ENCODE measurements at regions not wholly inside any gene's neighbourhood (a gene's known extent, or its start where the extent isn't known, plus 50 kb on each side); places are given as distances from the start of the nearest gene placed in this dataset.

GRCh38 chr15:93565201-93565600 lies 476.2 kb upstream of the RGMA start:
- Mint-ChIP-seq H3K9me3 (ENCODE audit: low read depth, unreplicated experiment) (peaks cover 7% of the 10 kb centered on the region), H3K27ac (ENCODE audit: unreplicated experiment) (no peak overlapping the region), H3K27me3 (ENCODE audit: unreplicated experiment) (peaks cover 16% of the 10 kb centered on the region), H3K4me3 (ENCODE audit: low read depth, unreplicated experiment) (no peak overlapping the region), H3K4me1 (ENCODE audit: low read depth, unreplicated experiment) (no peaks in the 10 kb centered on the region), H3K36me3 (ENCODE audit: insufficient read depth, unreplicated experiment) (no peaks in the 10 kb centered on the region)
- CTCF ChIA-PET, result no interaction called here
- no peak for DNase-seq
- intact Hi-C loops (cut with micrococcal nuclease; ENCODE audit: unreplicated experiment), result no loop called here
- TF ChIP-seq, protein P1, sequence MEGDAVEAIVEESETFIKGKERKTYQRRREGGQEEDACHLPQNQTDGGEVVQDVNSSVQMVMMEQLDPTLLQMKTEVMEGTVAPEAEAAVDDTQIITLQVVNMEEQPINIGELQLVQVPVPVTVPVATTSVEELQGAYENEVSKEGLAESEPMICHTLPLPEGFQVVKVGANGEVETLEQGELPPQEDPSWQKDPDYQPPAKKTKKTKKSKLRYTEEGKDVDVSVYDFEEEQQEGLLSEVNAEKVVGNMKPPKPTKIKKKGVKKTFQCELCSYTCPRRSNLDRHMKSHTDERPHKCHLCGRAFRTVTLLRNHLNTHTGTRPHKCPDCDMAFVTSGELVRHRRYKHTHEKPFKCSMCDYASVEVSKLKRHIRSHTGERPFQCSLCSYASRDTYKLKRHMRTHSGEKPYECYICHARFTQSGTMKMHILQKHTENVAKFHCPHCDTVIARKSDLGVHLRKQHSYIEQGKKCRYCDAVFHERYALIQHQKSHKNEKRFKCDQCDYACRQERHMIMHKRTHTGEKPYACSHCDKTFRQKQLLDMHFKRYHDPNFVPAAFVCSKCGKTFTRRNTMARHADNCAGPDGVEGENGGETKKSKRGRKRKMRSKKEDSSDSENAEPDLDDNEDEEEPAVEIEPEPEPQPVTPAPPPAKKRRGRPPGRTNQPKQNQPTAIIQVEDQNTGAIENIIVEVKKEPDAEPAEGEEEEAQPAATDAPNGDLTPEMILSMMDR (IDR thresholded peaks at IDR 0.05; ENCODE audit: unreplicated experiment), result no peak
- no TSS peak for BruUV-seq (replicated peaks)

DNA sequence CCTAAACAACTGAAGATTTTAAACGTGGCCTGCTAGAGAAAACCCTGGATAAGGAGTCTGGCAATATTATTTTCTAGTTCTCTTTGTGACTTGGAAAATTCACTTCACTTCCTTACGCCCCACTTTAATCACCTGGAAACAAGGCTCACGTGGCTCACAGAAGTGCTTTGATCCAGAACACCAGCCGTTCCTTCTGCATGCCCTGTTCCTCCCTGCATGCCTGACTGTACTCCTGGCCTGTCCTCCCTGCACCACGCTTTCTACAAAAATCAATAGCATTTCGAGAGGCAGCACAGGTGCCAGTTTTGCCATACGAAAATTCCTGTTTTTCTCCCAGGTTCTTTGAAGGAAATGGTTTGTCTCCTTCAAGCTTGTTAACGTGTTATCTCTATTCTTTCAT lies 474.2 kb upstream of the RGMA start:
- H3K27me3 Mint-ChIP-seq (ENCODE audit: unreplicated experiment), result peaks cover 16% of the 10 kb centered on the region
- no TSS peak for BruUV-seq (replicated peaks)
- TF ChIP-seq, protein P1 (IDR thresholded peaks at IDR 0.05; ENCODE audit: unreplicated experiment), result no peak
- H3K9me3 Mint-ChIP-seq (ENCODE audit: low read depth, unreplicated experiment), result peaks cover 9% of the 10 kb centered on the region
- CTCF ChIA-PET, result no interaction called here
- H3K36me3 Mint-ChIP-seq (ENCODE audit: insufficient read depth, unreplicated experiment), result no peaks in the 10 kb centered on the region
- H3K27ac Mint-ChIP-seq (ENCODE audit: unreplicated experiment), result no peak overlapping the region
- H3K4me3 Mint-ChIP-seq (ENCODE audit: low read depth, unreplicated experiment), result no peak overlapping the region
- no peaks in the 10 kb centered on the region for H3K4me1 Mint-ChIP-seq (ENCODE audit: low read depth, unreplicated experiment)
- intact Hi-C loops (cut with micrococcal nuclease; ENCODE audit: unreplicated experiment), result no loop called here
- no peak for DNase-seq

DNA sequence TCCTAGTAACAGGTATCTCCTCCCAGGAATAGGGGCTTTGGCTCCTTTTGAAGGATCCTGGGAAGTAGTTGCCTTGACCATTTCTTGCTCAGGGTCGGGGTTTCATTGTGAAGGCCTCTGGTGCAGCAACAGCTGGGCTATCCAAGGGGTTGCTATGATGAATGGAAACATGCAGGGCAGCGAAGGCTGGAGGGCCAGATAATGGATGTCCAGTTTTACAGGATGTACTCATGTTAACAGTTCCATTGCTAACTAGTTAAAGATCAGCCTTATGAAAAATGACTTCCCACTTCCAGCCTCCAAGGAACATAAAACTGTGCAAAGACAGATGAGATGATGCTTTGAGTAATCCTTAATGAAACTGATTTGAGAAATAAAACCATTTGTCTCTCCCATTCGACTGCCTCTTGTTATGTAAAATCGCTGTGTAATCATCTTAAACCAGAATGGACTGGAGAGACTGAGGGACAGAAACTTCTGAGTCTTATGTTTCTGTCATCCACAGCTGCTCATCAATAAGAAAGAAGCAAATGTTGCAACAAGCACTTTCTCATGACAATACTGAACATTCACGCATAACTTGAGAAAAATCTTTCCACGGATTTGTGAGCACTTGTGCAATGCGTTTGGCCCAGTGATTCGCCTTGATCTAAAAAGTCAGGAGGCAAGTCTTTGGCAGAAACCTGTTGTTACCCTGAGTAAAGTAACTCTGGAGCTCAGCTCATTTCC lies 473.5 kb upstream of the RGMA start:
- CTCF ChIA-PET, result no interaction called here
- TF ChIP-seq, protein P1 (IDR thresholded peaks at IDR 0.05; ENCODE audit: unreplicated experiment), result no peak
- intact Hi-C loops (cut with micrococcal nuclease; ENCODE audit: unreplicated experiment), result no loop called here
- H3K36me3 Mint-ChIP-seq (ENCODE audit: insufficient read depth, unreplicated experiment), result no peaks in the 10 kb centered on the region
- H3K4me3 Mint-ChIP-seq (ENCODE audit: low read depth, unreplicated experiment), result no peak overlapping the region
- BruUV-seq (replicated peaks), result no TSS peak
- H3K27me3 Mint-ChIP-seq (ENCODE audit: unreplicated experiment), result peaks cover 16% of the 10 kb centered on the region
- H3K4me1 Mint-ChIP-seq (ENCODE audit: low read depth, unreplicated experiment), result no peaks in the 10 kb centered on the region
- DNase-seq, result no peak
- no peak overlapping the region for H3K27ac Mint-ChIP-seq (ENCODE audit: unreplicated experiment)
- peaks cover 9% of the 10 kb centered on the region for H3K9me3 Mint-ChIP-seq (ENCODE audit: low read depth, unreplicated experiment)

DNA sequence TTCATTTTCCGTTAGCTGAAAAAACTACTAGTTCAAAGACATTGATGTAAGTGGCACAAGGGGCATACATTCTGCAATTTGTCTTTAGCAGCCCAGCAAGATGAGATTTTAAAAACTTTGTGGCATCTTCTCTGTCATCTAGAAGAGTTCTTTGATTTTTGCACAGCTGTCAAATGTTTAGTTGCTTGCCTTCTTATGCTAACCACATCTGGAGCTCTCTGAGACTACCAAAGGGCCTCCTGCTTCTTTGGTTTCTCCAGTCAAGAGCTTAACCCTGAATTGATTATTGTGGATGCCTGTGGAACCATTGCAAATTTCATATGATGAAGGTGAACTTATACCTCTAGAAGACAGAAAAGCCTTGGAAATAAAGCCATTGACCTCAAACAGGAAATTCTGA lies 468.7 kb upstream of the RGMA start:
- Mint-ChIP-seq H3K9me3 (ENCODE audit: low read depth, unreplicated experiment) (peaks cover 9% of the 10 kb centered on the region), H3K4me3 (ENCODE audit: low read depth, unreplicated experiment) (no peak overlapping the region), H3K27ac (ENCODE audit: unreplicated experiment) (no peak overlapping the region), H3K4me1 (ENCODE audit: low read depth, unreplicated experiment) (no peaks in the 10 kb centered on the region), H3K36me3 (ENCODE audit: insufficient read depth, unreplicated experiment) (no peaks in the 10 kb centered on the region), H3K27me3 (ENCODE audit: unreplicated experiment) (no peaks in the 10 kb centered on the region)
- intact Hi-C loops (cut with micrococcal nuclease; ENCODE audit: unreplicated experiment), result no loop called here
- TF ChIP-seq, protein P1 (IDR thresholded peaks at IDR 0.05; ENCODE audit: unreplicated experiment), result no peak
- CTCF ChIA-PET, result no interaction called here
- BruUV-seq (replicated peaks), result no TSS peak
- no peak for DNase-seq
